ENCODE measurements at regions not wholly inside any gene's neighbourhood (a gene's known extent, or its start where the extent isn't known, plus 50 kb on each side); places are given as distances from the start of the nearest gene placed in this dataset.

GRCh38 chr18:64270121-64270520 is 121.2 kb upstream of the LINC00305 start:
- no peak overlapping the region for H2AFZ ChIP-seq (ENCODE audit: low read depth, low read length)
- H3K27me3 ChIP-seq (ENCODE audit: insufficient read depth, low read length, poor library complexity) = no peaks in the 10 kb centered on the region
- H3K4me2 ChIP-seq (ENCODE audit: insufficient read depth, low read length) = no peak overlapping the region
- no peaks in the 10 kb centered on the region for H3K4me1 ChIP-seq (ENCODE audit: insufficient read depth, low read length)
- H3K79me2 ChIP-seq (ENCODE audit: insufficient read depth, low read length) = no peaks in the 10 kb centered on the region
- H3K4me3 ChIP-seq (ENCODE audit: low read depth in 1 of 2, low read length in 2 of 2) = no peak overlapping the region
- H3K36me3 ChIP-seq (ENCODE audit: insufficient read depth, low read length) = no peaks in the 10 kb centered on the region
- no peak overlapping the region for H3K9ac ChIP-seq (ENCODE audit: low read depth, low read length)
- no peaks in the 10 kb centered on the region for H3K9me3 ChIP-seq (ENCODE audit: insufficient read depth, low read length, severe bottlenecking)
- no peak overlapping the region for H3K27ac ChIP-seq (ENCODE audit: low read length)
- DNase-seq (no peak), ATAC-seq (ENCODE audit: insufficient read depth, low read depth) (no peak)
- no peaks in the 10 kb centered on the region for H4K20me1 ChIP-seq (ENCODE audit: insufficient read depth, low read length)
- TF ChIP-seq EZH2 (IDR thresholded peaks at IDR 0.05; ENCODE audit: borderline replicate concordance, low read depth, low read length, severe bottlenecking) (no peak), CTCF (IDR thresholded peaks at IDR 0.05; ENCODE audit: borderline replicate concordance, extremely low read depth, low read length, poor library complexity, severe bottlenecking) (no peak)

- ATAC-seq (ENCODE audit: insufficient read depth, low read depth) (no peak), DNase-seq (no peak)
- no peak overlapping the region for H3K4me3 ChIP-seq (ENCODE audit: low read depth in 1 of 2, low read length in 2 of 2)
- H3K36me3 ChIP-seq (ENCODE audit: insufficient read depth, low read length) = no peaks in the 10 kb centered on the region
- no peaks in the 10 kb centered on the region for H3K79me2 ChIP-seq (ENCODE audit: insufficient read depth, low read length)
- TF ChIP-seq CTCF (IDR thresholded peaks at IDR 0.05; ENCODE audit: borderline replicate concordance, extremely low read depth, low read length, poor library complexity, severe bottlenecking) (no peak), EZH2 (IDR thresholded peaks at IDR 0.05; ENCODE audit: borderline replicate concordance, low read depth, low read length, severe bottlenecking) (no peak)
- H4K20me1 ChIP-seq (ENCODE audit: insufficient read depth, low read length) = no peaks in the 10 kb centered on the region
- no peaks in the 10 kb centered on the region for H3K4me1 ChIP-seq (ENCODE audit: insufficient read depth, low read length)
- no peak overlapping the region for H3K27ac ChIP-seq (ENCODE audit: low read length)
- H2AFZ ChIP-seq (ENCODE audit: low read depth, low read length) = no peak overlapping the region
- no peaks in the 10 kb centered on the region for H3K9me3 ChIP-seq (ENCODE audit: insufficient read depth, low read length, severe bottlenecking)
- H3K4me2 ChIP-seq (ENCODE audit: insufficient read depth, low read length) = no peak overlapping the region
- H3K9ac ChIP-seq (ENCODE audit: low read depth, low read length) = no peak overlapping the region
- no peaks in the 10 kb centered on the region for H3K27me3 ChIP-seq (ENCODE audit: insufficient read depth, low read length, poor library complexity)
These were observed 115.3 kb upstream of the LINC00305 start for GRCh38 chr18:64264171-64264570.

GRCh38 chr18:64260810-64261209 is 111.9 kb upstream of the LINC00305 start:
- ATAC-seq (ENCODE audit: insufficient read depth, low read depth) = no peak
- Histone ChIP-seq H2AFZ (ENCODE audit: low read depth, low read length) (no peak overlapping the region), H3K9me3 (ENCODE audit: insufficient read depth, low read length, severe bottlenecking) (no peaks in the 10 kb centered on the region), H3K4me1 (ENCODE audit: insufficient read depth, low read length) (no peaks in the 10 kb centered on the region), H4K20me1 (ENCODE audit: insufficient read depth, low read length) (no peaks in the 10 kb centered on the region), H3K9ac (ENCODE audit: low read depth, low read length) (no peak overlapping the region), H3K27ac (ENCODE audit: low read length) (no peak overlapping the region), H3K79me2 (ENCODE audit: insufficient read depth, low read length) (no peaks in the 10 kb centered on the region), H3K27me3 (ENCODE audit: insufficient read depth, low read length, poor library complexity) (no peaks in the 10 kb centered on the region), H3K36me3 (ENCODE audit: insufficient read depth, low read length) (no peaks in the 10 kb centered on the region), H3K4me2 (ENCODE audit: insufficient read depth, low read length) (no peak overlapping the region), H3K4me3 (ENCODE audit: low read depth in 1 of 2, low read length in 2 of 2) (no peak overlapping the region)
- DNase-seq = no peak
- TF ChIP-seq EZH2 (IDR thresholded peaks at IDR 0.05; ENCODE audit: borderline replicate concordance, low read depth, low read length, severe bottlenecking) (no peak), CTCF (IDR thresholded peaks at IDR 0.05; ENCODE audit: borderline replicate concordance, extremely low read depth, low read length, poor library complexity, severe bottlenecking) (no peak)

GRCh38 chr18:64259871-64260270 is 111.0 kb upstream of the LINC00305 start:
- no peaks in the 10 kb centered on the region for H3K79me2 ChIP-seq (ENCODE audit: insufficient read depth, low read length)
- H2AFZ ChIP-seq (ENCODE audit: low read depth, low read length) = no peak overlapping the region
- H3K4me2 ChIP-seq (ENCODE audit: insufficient read depth, low read length) = no peak overlapping the region
- TF ChIP-seq EZH2 (IDR thresholded peaks at IDR 0.05; ENCODE audit: borderline replicate concordance, low read depth, low read length, severe bottlenecking) (no peak), CTCF (IDR thresholded peaks at IDR 0.05; ENCODE audit: borderline replicate concordance, extremely low read depth, low read length, poor library complexity, severe bottlenecking) (no peak)
- no peak overlapping the region for H3K9ac ChIP-seq (ENCODE audit: low read depth, low read length)
- H3K4me3 ChIP-seq (ENCODE audit: low read depth in 1 of 2, low read length in 2 of 2) = no peak overlapping the region
- no peaks in the 10 kb centered on the region for H4K20me1 ChIP-seq (ENCODE audit: insufficient read depth, low read length)
- H3K27me3 ChIP-seq (ENCODE audit: insufficient read depth, low read length, poor library complexity) = no peaks in the 10 kb centered on the region
- ATAC-seq (ENCODE audit: insufficient read depth, low read depth) (no peak), DNase-seq (no peak)
- H3K36me3 ChIP-seq (ENCODE audit: insufficient read depth, low read length) = no peaks in the 10 kb centered on the region
- H3K4me1 ChIP-seq (ENCODE audit: insufficient read depth, low read length) = no peaks in the 10 kb centered on the region
- H3K9me3 ChIP-seq (ENCODE audit: insufficient read depth, low read length, severe bottlenecking) = no peaks in the 10 kb centered on the region
- H3K27ac ChIP-seq (ENCODE audit: low read length) = no peak overlapping the region

All from DND-41 (cell line).